ENCODE measurements at regions not wholly inside any gene's neighbourhood (a gene's known extent, or its start where the extent isn't known, plus 50 kb on each side); places are given as distances from the start of the nearest gene placed in this dataset.

DNA sequence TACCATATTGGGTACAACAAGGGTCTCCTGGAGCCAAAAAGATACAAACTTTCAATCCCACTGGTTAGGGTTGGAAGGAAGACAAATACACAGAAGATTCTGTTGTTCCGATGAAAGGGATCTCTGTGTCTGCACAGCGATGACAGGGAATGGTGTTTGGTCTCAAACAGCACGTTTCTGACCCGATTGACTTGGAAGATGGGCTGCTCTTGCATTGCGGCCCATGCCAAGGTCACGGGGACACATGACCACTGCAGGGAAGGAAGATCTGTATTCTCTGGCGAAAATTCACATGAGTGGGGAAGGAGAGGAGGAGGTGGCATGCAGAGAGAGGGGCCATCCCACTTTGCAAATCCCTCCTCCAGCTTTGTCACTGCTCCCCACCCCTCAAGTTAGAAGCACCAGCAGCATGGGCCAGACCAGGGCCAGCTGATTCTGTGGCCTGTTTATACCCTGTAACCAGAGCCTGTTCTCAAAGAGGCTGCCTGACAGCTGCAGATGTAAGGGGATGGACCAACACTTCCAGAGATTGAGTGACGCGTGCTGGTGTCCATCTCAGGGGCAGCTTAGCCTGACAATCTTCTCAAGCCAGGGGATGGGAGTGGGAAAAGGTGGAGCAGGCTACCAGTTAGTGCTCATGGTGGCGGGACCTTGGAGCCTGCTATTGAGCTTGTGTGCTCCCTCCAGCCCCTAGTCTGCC lies 57.2 kb downstream of the TNP1 start:
- TF ChIP-seq, protein P1, sequence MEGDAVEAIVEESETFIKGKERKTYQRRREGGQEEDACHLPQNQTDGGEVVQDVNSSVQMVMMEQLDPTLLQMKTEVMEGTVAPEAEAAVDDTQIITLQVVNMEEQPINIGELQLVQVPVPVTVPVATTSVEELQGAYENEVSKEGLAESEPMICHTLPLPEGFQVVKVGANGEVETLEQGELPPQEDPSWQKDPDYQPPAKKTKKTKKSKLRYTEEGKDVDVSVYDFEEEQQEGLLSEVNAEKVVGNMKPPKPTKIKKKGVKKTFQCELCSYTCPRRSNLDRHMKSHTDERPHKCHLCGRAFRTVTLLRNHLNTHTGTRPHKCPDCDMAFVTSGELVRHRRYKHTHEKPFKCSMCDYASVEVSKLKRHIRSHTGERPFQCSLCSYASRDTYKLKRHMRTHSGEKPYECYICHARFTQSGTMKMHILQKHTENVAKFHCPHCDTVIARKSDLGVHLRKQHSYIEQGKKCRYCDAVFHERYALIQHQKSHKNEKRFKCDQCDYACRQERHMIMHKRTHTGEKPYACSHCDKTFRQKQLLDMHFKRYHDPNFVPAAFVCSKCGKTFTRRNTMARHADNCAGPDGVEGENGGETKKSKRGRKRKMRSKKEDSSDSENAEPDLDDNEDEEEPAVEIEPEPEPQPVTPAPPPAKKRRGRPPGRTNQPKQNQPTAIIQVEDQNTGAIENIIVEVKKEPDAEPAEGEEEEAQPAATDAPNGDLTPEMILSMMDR (IDR thresholded peaks at IDR 0.05), result no peak
- no peak for TF ChIP-seq POLR2AphosphoS5 (IDR thresholded peaks at IDR 0.05)
- no peak for TF ChIP-seq POLR2A (IDR thresholded peaks at IDR 0.05)
- intact Hi-C loops (cut with DNase I; ENCODE audit: low total_unique reads), result no loop called here
- Histone ChIP-seq H3K27me3 (no peaks in the 10 kb centered on the region), H3K4me1 (no peaks in the 10 kb centered on the region), H3K4me3 (no peak overlapping the region), H3K9me3 (no peaks in the 10 kb centered on the region), H3K27ac (peak overlapping the region in 1 of 2 donors; percentile 12), H3K36me3 (no peaks in the 10 kb centered on the region)
- DNase-seq (ENCODE audit: low spot score in 2 of 2), result no peak

DNA sequence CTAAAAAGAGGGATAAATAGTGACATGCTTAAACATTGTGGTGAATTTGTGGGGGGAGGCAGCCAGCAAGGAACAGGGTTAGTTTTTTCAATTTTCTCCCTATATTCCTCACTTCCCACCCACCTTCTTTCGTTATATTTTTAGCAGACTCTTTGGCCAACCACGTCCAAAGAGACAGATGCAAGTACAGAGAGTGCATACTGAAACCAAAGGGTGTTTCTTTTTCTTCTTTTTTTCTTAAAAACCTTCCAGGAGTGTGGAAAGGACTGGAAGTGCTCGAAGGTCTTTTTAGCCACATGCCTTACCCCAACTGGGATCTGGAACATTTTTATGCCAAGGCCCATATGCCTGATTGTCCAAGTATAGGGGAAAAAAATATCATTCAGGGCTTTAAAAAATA lies 59.0 kb downstream of the TNP1 start:
- DNase-seq (ENCODE audit: low spot score in 2 of 2), result no peak
- TF ChIP-seq, protein P1 (IDR thresholded peaks at IDR 0.05), result no peak
- TF ChIP-seq POLR2AphosphoS5 (IDR thresholded peaks at IDR 0.05), result no peak
- TF ChIP-seq POLR2A (IDR thresholded peaks at IDR 0.05), result no peak
- Histone ChIP-seq H3K27me3 (no peaks in the 10 kb centered on the region), H3K4me1 (no peaks in the 10 kb centered on the region), H3K27ac (peak overlapping the region in 1 of 2 donors; percentile 86), H3K4me3 (no peak overlapping the region), H3K9me3 (no peaks in the 10 kb centered on the region), H3K36me3 (no peaks in the 10 kb centered on the region)
- intact Hi-C loops (cut with DNase I; ENCODE audit: low total_unique reads), result no loop called here

DNA sequence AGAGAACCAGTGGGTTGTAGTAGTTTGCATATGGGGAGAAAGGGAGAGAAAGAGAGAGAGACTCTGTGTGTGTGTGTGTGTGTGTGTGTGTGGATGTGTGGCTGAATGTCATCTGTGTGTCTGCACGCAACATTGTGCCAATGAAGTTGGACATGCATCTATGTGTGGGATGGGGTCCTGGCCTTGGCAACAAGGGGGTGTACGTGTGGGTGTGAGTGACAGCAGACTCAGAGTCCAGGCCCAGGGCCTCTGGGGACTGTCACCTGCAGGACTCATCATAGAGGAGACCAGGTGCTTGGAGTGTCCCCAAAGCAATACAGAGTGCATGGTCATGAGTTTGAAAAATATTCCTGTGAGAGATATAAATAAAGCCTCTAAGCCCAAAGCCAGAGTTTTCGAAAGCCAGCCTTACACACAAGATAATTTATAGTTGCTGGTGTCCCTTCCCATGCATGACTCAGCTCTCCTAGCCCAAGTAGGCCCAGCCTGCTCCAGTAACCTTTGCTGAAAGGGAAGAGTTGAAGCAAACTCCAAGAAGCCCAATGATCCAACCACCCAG lies 59.9 kb downstream of the TNP1 start:
- Histone ChIP-seq H3K36me3 (no peaks in the 10 kb centered on the region), H3K27ac (peak overlapping the region in 1 of 2 donors; percentile 86), H3K27me3 (no peaks in the 10 kb centered on the region), H3K9me3 (no peaks in the 10 kb centered on the region), H3K4me3 (no peak overlapping the region), H3K4me1 (no peaks in the 10 kb centered on the region)
- intact Hi-C loops (cut with DNase I; ENCODE audit: low total_unique reads), result no loop called here
- TF ChIP-seq, protein P1 (IDR thresholded peaks at IDR 0.05), result no peak
- TF ChIP-seq POLR2AphosphoS5 (IDR thresholded peaks at IDR 0.05), result peak in 1 of 3 donors; percentile 49
- DNase-seq (ENCODE audit: low spot score in 2 of 2), result no peak

DNA sequence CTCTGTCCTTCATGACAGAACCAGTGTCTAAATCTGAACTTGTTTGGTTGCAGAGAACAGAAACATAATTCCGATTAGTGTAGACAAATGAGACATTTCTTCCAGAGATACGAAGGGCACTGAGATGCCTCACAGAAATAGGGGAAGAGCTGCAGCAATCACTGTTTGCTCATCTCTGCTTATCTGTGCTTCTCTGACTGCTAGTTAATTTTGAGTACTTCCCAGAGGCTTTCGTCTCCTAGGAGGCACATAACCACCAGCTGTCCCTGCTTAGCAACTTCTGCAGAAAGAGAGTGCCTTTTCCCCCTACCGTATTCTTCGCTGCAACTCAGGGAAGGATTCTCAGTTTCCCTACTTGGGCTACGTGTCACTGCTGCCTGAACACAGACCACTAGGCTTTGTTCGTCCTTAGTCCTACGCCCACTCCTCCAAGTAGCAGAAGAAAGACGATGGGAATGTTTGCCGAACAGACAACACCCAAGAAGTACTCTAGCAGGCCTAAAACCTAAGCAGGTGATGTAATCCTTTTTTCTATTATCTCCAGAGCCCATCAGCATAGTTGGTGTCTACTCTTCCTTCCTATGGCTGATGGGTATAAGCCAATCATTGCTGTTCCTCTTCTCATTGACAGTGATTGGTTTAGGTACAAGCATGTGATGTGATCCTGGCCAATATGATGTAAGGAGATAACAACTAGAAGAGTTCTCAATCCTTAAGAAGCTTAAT lies 63.6 kb downstream of the TNP1 start:
- H3K4me1 ChIP-seq, result peaks cover 0 to 7% of the 10 kb centered on the region in 2 donors

More for the DNA sequence above, 63.6 kb downstream of the TNP1 start:
- intact Hi-C loops (cut with DNase I; ENCODE audit: low total_unique reads), result no loop called here
- H3K9me3 ChIP-seq, result no peaks in the 10 kb centered on the region
- no peak for TF ChIP-seq POLR2A (IDR thresholded peaks at IDR 0.05)
- TF ChIP-seq, protein P1 (IDR thresholded peaks at IDR 0.05), result no peak
- no peak for TF ChIP-seq POLR2AphosphoS5 (IDR thresholded peaks at IDR 0.05)
- H3K27ac ChIP-seq, result no peak overlapping the region
- DNase-seq (ENCODE audit: low spot score in 2 of 2), result no peak
- no peaks in the 10 kb centered on the region for H3K36me3 ChIP-seq
- no peaks in the 10 kb centered on the region for H3K27me3 ChIP-seq
- no peak overlapping the region for H3K4me3 ChIP-seq

Measured in breast epithelium (tissue), 4 donors.